Fibroblast of skin of left biceps (primary cell): ENCODE measurements at regions not wholly inside any gene's neighbourhood (a gene's known extent, or its start where the extent isn't known, plus 50 kb on each side); places are given as distances from the start of the nearest gene placed in this dataset.
"Not testable (repeated sequence)": the region's sequence is repeated elsewhere in the genome, so short reads cannot be mapped to it uniquely, and the experiment has no call there.

Experiments used
- DNase-seq, 2 experiments: peaks; one replicate each; pipeline ENCODE4 v3.0.0-alpha.2; 2013; ENCODE audit warnings: low read depth in 2 of 2

DNA sequence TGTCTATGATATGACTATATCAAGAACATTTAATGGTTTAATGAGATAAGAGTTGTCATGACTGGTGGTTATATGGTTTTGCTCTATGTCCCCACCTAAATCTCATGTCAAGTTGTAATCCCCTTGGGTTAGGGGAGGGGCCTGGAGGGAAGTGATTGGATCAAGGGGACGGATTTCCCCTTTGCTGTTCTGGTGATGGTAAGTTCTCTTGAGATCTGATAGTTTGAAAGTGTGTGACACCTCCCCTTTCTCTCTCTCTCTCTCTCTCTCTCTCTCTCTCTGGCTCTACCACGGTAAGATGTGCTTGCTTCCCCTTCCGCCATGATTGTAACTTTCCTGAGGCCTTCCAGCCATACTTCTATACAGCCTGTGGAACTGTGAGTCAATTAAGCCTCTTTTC is 803.4 kb downstream of the TRIML1 start:
- DNase-seq, result no peak

GRCh38 chr4:188949596-188949995 is 810.4 kb downstream of the TRIML1 start:
- DNase-seq, result no peak

DNA sequence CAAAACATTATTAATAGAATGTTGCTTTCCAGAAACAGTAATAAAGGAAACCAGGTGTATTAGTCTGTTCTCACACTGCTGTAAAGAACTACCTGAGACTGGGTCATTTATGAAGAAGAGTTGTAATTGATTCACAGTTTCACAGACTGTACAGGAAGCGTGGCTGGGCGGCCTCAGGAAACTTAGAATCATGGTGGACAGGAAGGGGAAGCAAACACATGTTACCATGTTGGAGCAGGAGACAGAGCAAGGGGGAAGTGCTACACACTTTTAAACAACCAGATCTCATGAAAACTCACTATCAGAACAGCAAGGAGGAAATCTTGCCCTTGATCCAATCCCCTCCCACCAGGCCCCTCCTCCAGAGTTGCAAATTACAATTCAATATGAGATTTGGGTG is 815.8 kb downstream of the TRIML1 start:
- no peak for DNase-seq

DNA sequence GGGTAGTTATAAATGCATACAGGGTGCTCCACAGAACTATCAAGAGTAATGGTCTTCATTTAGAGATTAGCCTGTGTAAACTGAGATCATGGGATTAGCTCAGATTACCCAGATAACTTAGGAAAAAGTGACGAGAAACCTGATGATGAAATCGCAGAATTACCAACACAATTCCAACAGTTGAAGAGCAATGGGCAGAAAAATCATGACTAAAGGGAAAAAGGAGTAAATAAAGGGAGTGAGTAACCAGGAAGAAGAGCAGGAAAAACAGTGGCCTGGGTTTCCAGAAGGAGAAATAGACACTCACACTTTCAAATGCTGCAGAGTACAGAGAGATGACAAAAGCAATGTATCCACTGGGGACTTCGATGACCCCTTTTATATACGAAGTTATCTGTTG is 817.3 kb downstream of the TRIML1 start:
- DNase-seq, result no peak

DNA sequence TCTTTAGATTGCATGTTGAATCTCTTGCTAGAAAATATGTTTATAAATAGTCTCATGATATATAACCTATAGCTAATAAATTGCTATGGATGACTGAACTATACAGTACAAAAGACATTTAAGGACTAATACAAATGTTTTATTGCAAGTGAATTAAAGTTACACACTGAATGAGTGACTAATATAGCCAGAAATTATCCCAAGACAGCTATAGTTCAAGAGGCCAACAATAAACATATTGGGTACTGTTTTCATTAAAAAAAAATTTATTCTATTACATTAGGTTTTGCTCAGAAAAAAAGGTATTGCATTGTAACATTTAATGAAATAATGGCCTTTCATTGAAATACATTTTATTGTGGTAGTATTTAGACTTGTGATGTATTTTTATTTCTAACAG is 819.1 kb downstream of the TRIML1 start:
- no peak for DNase-seq

DNA sequence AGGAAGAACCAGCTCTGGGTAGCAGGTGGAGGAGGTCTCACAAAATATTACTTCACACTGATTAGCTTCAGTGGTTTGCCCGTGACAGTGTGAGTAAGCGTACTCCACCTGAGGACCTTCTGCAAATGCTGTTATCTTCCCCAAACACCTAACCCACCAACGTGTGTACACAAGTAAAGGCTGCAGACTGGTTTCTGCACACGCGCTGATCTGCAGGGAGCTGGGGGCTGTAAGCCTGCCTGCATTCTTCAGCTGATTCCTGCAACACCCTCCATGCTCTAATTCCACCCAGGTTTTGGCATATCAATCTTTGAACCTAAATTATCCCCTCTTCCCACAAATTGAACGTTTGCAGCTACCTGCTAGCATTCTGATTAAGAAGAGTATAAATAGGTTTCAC is 820.2 kb downstream of the TRIML1 start:
- DNase-seq, result no peak

DNA sequence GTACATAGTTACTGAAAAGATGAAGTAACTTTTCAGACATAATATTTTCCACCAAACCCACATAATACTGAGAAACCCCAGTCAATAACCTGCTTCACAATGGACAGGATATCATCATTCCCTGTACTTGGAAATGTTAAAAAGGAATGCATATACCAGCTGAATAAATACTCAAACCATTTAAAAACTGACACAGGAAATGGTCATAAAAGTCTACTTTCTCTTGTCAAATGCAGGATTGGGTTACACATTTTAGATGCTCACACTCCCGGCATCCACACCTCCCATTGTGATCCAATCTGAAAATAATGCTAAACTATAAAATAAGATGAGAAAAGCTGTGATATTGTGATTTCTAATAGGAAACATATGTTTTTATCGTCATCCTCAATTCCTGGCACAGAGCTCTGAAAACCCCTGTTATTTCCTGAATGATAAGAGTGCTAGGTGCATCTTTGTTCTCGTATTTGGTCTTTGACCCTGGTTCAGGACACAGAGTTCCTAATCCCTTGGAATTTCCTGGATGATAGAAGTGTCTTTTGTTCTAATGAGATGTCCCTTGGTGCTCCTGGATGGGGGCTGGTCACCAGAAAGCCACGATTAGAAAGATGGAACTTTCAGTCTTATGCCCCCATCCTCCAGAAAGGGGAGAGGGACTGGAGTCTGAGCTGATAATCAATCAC is 821.3 kb downstream of the TRIML1 start:
- peak; percentile 45 to 52 for DNase-seq

GRCh38 chr4:188971125-188971524 is 831.9 kb downstream of the TRIML1 start:
- no peak for DNase-seq

DNA sequence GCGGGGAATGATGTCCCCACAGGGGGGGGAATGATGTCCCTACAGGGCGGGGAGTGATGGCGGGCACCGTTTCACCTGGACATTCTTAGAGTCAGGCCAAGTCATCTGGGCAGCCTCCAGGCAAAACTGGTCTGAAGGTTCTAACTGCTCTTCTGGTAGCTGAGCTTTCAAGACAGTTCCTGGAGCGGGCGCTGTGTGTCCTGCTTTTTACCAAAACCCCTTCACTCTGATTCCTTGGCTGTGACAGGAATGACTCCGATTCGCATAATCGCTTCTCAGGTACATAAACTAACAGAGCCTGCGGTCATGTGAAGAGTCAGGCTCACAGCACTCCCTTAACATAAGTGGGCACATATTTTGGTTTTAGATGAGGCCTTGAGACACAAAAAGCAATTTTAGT is 836.0 kb downstream of the TRIML1 start:
- DNase-seq, result no peak

GRCh38 chr4:188976644-188977115 is 837.4 kb downstream of the TRIML1 start:
- peak; percentile 60 to 62 for DNase-seq

DNA sequence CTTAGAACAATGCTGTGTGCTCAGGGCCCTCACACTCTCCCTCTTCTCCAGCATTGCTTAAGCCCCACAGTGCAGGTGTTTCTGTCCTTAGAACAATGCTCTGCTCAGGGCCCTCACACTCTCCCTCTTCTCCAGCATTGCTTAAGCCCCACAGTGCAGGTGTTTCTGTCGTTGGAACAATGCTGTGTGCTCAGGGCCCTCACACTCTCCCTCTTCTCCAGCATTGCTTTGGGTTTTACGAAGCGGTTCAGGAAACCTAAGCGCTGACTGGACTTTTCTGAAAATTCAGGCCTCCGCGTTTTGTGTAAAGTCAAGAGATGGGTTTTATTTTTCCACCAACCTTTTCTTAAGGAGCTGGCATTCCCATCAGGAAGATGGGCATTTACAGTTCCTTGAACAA is 838.0 kb downstream of the TRIML1 start:
- not testable (repeated sequence) for DNase-seq

DNA sequence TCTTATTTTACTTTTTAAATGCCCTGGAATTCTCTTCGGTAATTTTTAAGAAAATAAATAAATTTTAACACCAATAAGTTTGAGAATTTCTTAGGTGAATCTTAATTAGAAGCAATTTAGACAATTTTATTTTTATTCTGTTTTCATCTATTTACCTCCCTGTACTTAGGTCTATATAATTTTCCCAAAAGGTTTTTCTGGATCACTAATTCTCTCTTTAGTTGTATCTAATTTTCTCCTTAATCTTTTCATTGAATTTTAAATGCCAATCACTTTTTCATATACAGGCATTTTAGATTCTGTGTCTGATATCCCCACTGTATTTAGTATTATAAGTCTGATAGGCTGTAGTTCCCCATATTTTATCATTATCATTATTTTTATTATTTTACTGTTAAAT is 845.3 kb downstream of the TRIML1 start:
- DNase-seq, result no peak

DNA sequence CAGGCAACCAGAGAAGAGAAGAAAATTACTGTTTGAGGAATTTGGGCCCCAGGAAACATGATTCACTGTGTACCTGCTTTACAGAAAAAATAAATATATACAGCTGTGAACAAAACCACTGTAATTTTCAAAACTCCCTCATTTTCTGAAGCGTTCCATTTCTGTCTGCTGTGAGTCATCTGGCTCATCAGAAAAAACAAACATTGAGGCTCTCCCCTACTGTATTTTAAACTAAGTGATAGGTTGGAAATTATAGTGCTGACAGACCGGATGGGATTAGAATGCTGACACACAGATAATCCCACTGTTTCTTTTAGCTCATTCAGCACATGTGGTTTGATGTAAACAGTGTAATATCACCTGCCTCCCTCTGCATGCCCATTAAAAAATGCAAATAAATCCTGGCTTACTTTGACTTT is 847.0 kb downstream of the TRIML1 start:
- peak; percentile 66 to 75 for DNase-seq

GRCh38 chr4:188987011-188987410 is 847.8 kb downstream of the TRIML1 start:
- DNase-seq, result no peak

DNA sequence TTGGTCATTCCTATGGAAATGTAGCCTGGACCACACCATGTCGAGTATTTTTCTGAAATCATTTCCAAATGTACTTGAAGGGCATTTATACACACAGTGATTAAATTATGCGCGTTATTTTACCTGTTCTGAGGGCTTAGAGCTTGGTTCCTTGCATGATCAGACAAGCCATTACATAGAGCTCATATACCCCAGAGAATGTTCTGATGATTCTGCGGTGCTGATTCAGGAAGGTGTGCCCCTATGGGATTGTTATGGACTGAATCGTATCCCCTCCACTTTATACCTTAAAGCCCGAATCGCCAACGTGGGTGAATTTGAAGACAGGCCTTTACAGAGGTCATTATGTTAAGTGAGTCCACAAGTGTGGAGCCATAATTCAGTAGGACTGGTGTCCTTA is 848.9 kb downstream of the TRIML1 start:
- no peak for DNase-seq

GRCh38 chr4:188989371-188989770 is 850.1 kb downstream of the TRIML1 start:
- DNase-seq, result no peak

GRCh38 chr4:188992706-188993105 is 853.5 kb downstream of the TRIML1 start:
- no peak for DNase-seq

DNA sequence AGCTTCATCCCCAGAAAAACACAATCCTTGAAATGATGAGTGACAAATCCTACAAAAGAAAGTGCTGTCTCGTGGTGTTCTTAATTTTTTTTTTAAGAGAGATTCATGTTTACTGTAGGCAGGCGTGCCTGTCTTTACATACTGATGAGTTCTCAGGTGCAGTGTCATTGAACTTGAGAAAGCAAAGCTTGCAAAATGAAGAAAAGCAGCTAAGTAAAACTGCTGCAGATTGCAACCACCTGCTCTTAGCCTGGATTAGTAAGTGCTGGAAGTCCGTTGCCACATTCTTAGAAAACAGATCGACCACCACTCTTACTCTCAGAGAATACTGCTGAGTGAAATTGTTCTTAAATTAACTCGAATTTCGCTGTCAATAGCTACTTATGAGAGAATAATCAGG is 854.6 kb downstream of the TRIML1 start:
- DNase-seq, result no peak

- no peak for DNase-seq
Observed at GRCh38 chr4:189001283-189001970, 862.2 kb downstream of the TRIML1 start.

DNA sequence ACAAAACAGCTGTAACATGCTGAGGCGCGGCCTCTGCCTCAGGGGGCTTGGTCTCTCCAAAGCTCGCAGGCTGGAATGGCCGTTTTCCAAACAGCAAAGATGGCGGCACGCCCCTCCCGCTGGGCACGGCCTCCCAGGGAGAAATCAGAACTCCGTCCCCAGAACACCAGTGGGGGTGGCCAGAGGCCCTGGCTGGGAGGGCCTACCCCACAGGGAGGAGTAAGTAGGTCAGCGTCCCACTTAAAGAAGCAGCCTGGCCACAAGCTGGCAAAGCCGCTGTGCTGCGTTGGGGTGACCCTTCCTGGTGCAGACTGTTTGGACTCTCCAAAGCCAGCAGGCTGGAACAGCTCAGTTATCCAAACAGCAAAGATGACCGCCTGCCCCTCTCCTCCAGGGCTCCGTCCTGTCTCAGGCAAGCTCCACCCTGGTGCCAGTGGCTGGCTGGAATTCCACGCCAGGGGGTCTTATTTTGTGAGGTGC is 862.8 kb downstream of the TRIML1 start:
- no peak for DNase-seq

- no peak for DNase-seq
Observed at GRCh38 chr4:189002475-189002874, 863.2 kb downstream of the TRIML1 start.

DNA sequence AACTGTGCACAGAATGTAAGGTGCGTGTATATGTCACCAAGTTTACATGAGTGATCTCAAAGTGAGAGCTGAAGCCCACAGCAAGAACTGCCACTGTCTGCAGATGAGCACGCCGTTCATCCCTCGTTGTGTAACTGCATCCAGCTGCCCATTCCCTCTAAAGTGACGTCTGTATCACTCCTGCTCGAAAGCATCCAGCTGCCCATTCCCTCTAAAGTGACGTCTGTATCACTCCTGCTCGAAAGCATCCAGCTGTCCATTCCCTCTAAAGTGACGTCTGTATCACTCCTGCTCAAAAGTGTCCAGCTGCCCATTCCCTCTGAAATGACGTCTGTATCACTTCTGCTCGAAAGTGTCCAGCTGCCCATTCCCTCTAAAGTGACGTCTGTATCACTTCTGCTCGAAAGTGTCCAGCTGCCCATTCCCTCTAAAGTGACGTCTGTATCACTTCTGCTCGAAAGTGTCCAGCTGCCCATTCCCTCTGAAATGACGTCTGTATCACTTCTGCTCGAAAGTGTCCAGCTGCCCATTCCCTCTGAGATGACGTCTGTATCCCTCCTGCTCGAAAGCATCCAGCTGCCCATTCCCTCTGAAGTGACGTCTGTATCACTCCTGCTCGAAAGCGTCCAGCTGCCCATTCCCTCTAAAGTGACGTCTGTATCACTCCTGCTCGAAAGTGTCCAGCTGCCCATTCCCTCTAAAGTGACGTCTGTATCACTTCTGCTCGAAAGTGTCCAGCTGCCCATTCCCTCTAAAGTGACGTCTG is 871.4 kb downstream of the TRIML1 start:
- not testable (repeated sequence) for DNase-seq

GRCh38 chr4:189021831-189022230 is 882.6 kb downstream of the TRIML1 start:
- DNase-seq, result no peak
